Gastrocnemius medialis (tissue), 4 donors: ENCODE measurements at regions not wholly inside any gene's neighbourhood (a gene's known extent, or its start where the extent isn't known, plus 50 kb on each side); places are given as distances from the start of the nearest gene placed in this dataset.

ENCODE experiments used
- CTCF ChIP-seq, 5 experiments: fragments of 450-650 bp in 3 of 5; fragments of 200-600 bp in 2 of 5; sonication (generic) in 2 of 5; IDR thresholded peaks in 4 of 5; conservative IDR thresholded peaks in 1 of 5; 1 replicate in 4 of 5; 2 replicates in 1 of 5; pipeline ENCODE4 v1.5.1; 2016 to 2019; ENCODE audit warnings: antibody characterized with exemption in 5 of 5, mild to moderate bottlenecking in 3 of 5, moderate library complexity in 3 of 5
- POLR2A ChIP-seq, 2 donors: fragments of 450-650 bp; IDR thresholded peaks; one replicate each; pipeline ENCODE4 v1.6.1; 2017; ENCODE audit warnings: antibody characterized with exemption in 2 of 2, mild to moderate bottlenecking in 2 of 2, moderate library complexity in 2 of 2

GRCh38 chr5:17388717-17389116, 109.3 kb upstream of the TAF11L2 start:
- no peak for TF ChIP-seq CTCF (IDR thresholded peaks at IDR 0.05 in 4 of 5, conservative IDR thresholded peaks at IDR 0.05 in 1 of 5)
- no peak for TF ChIP-seq POLR2A (IDR thresholded peaks at IDR 0.05)
